ENCODE measurements at regions not wholly inside any gene's neighbourhood (a gene's known extent, or its start where the extent isn't known, plus 50 kb on each side); places are given as distances from the start of the nearest gene placed in this dataset.

DNA sequence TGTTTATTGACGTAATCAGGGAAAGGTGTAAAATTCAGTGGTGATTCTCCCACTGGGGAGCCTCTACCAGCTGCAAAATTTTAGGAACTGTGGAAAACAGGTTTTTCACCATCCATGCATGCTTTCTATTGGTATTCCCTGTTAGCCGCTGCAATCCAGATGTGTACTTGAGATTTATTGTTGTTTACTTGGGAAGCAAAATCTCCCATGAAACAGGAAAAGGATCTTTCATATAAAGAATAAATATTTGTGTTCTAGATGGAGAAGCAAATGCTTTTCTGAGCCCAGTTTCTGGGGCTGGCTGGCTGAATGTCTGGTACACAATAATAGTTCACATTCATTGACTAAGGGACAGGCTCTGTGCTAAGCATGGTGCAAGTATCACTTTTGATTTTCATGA, 144.6 kb upstream of the RASGRP1 start:
- TF ChIP-seq, protein P1, sequence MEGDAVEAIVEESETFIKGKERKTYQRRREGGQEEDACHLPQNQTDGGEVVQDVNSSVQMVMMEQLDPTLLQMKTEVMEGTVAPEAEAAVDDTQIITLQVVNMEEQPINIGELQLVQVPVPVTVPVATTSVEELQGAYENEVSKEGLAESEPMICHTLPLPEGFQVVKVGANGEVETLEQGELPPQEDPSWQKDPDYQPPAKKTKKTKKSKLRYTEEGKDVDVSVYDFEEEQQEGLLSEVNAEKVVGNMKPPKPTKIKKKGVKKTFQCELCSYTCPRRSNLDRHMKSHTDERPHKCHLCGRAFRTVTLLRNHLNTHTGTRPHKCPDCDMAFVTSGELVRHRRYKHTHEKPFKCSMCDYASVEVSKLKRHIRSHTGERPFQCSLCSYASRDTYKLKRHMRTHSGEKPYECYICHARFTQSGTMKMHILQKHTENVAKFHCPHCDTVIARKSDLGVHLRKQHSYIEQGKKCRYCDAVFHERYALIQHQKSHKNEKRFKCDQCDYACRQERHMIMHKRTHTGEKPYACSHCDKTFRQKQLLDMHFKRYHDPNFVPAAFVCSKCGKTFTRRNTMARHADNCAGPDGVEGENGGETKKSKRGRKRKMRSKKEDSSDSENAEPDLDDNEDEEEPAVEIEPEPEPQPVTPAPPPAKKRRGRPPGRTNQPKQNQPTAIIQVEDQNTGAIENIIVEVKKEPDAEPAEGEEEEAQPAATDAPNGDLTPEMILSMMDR (IDR thresholded peaks at IDR 0.05): no peak
- TF ChIP-seq POLR2A (IDR thresholded peaks at IDR 0.05): no peak
